HEK293T (cell line): ENCODE measurements at regions not wholly inside any gene's neighbourhood (a gene's known extent, or its start where the extent isn't known, plus 50 kb on each side); places are given as distances from the start of the nearest gene placed in this dataset.
A peak's percentile ranks its signal among the peaks of the same experiment; 100 is the strongest.

Source experiments
- CTCF ChIA-PET: fragments of 350-600 bp; formaldehyde crosslinking; extraction: SDS; loops from one replicate; lab custom pipeline; 2021; ENCODE audit warnings: antibody characterized with exemption, inconsistent platforms; lab: Yijun Ruan, JAX
- POLR2A ChIA-PET: fragments of 350-600 bp; formaldehyde crosslinking; extraction: SDS; loops from one replicate; lab custom pipeline; 2020; ENCODE audit warnings: antibody characterized with exemption, inconsistent platforms; lab: Yijun Ruan, JAX
- DNase-seq: peaks from one replicate; pipeline ENCODE4 v3.0.0; 2012; ENCODE audit warnings: mixed read lengths; ENCODE audit errors: extremely low spot score
- ARNT ChIP-seq: fragments of 450-650 bp; IDR thresholded peaks from 2 replicates; pipeline ENCODE4 v1.6.1; 2017; ENCODE audit warnings: mild to moderate bottlenecking
- BHLHE40 ChIP-seq: fragments of 450-650 bp; IDR thresholded peaks from 2 replicates; pipeline ENCODE4 v1.6.1; 2016; ENCODE audit warnings: mild to moderate bottlenecking, moderate library complexity, borderline replicate concordance
- CTBP1 ChIP-seq: fragments of 450-650 bp; IDR thresholded peaks from 2 replicates; pipeline ENCODE4 v1.6.1; 2016; ENCODE audit warnings: borderline replicate concordance
- ELF4 ChIP-seq: fragments of 450-650 bp; IDR thresholded peaks from 2 replicates; pipeline ENCODE4 v1.6.1; 2017; ENCODE audit warnings: antibody characterized with exemption
- FOXA1 ChIP-seq: fragments of 450-650 bp; IDR thresholded peaks from 2 replicates; pipeline ENCODE4 v1.6.1; 2016; ENCODE audit warnings: mild to moderate bottlenecking
- FOXK2 ChIP-seq: fragments of 450-650 bp; IDR thresholded peaks from 2 replicates; pipeline ENCODE4 v1.6.1; 2016; ENCODE audit warnings: mild to moderate bottlenecking
- FOXM1 ChIP-seq: fragments of 450-650 bp; IDR thresholded peaks from 2 replicates; pipeline ENCODE4 v1.6.1; 2017; ENCODE audit warnings: mild to moderate bottlenecking, borderline replicate concordance
- HDGF ChIP-seq: fragments of 450-650 bp; IDR thresholded peaks from 2 replicates; pipeline ENCODE4 v1.6.1; 2017; ENCODE audit warnings: antibody characterized with exemption, borderline replicate concordance
- L3MBTL2 ChIP-seq: fragments of 450-650 bp; conservative IDR thresholded peaks from 2 replicates; pipeline ENCODE4 v1.6.1; 2016; ENCODE audit warnings: mild to moderate bottlenecking
- LEF1 ChIP-seq: fragments of 450-650 bp; IDR thresholded peaks from 2 replicates; pipeline ENCODE4 v1.6.1; 2017; ENCODE audit warnings: mild to moderate bottlenecking, borderline replicate concordance
- NFRKB ChIP-seq: fragments of 450-650 bp; IDR thresholded peaks from 2 replicates; pipeline ENCODE4 v1.6.1; 2016; ENCODE audit warnings: mild to moderate bottlenecking, moderate library complexity
- PKNOX1 ChIP-seq: fragments of 450-650 bp; IDR thresholded peaks from 2 replicates; pipeline ENCODE4 v1.6.1; 2016
- SP1 ChIP-seq: fragments of 450-650 bp; IDR thresholded peaks from 2 replicates; pipeline ENCODE4 v1.6.1; 2017
- SUZ12 ChIP-seq: fragments of 450-650 bp; IDR thresholded peaks from 2 replicates; pipeline ENCODE4 v1.6.1; 2016; ENCODE audit warnings: mild to moderate bottlenecking
- TARDBP ChIP-seq: fragments of 450-650 bp; IDR thresholded peaks from 2 replicates; pipeline ENCODE4 v1.6.1; 2016
- ZNF384 ChIP-seq: fragments of 450-650 bp; IDR thresholded peaks from 2 replicates; pipeline ENCODE4 v1.6.1; 2016

GRCh38 chr5:27474047-27474309 lies 435.6 kb upstream of the CDH9 start:
- DNase-seq: no peak
- TF ChIP-seq PKNOX1: no peak
- TF ChIP-seq ARNT: no peak
- TF ChIP-seq ELF4: no peak
- TF ChIP-seq BHLHE40: no peak
- no peak for TF ChIP-seq TARDBP
- no peak for TF ChIP-seq FOXM1
- TF ChIP-seq FOXK2: no peak
- TF ChIP-seq SUZ12: no peak
- TF ChIP-seq HDGF: no peak
- TF ChIP-seq ZNF384: no peak
- TF ChIP-seq FOXA1: no peak
- TF ChIP-seq CTBP1: no peak
- TF ChIP-seq SP1: no peak
- no peak for TF ChIP-seq NFRKB
- no peak for TF ChIP-seq LEF1
- CTCF ChIA-PET: interaction anchor here (0.6 kb wide), 1 partner anchor 662 kb away, joined by 4 read pairs; no protein-coding TSS in a partner anchor
- POLR2A ChIA-PET: no interaction called here

- TF ChIP-seq PKNOX1 (no peak), L3MBTL2 (0 out of 2 replicates have a peak, but pooled peaks have one; percentile 7)
- peak; percentile 11 for DNase-seq
- POLR2A ChIA-PET: no interaction called here
- CTCF ChIA-PET: interaction anchor here (0.6 kb wide), 1 partner anchor 661 kb away, joined by 4 read pairs; no protein-coding TSS in a partner anchor
Observed at GRCh38 chr5:27473307-27474046, 435.1 kb upstream of the CDH9 start.

GRCh38 chr5:27472871-27473270 lies 434.5 kb upstream of the CDH9 start:
- CTCF ChIA-PET: no interaction called here
- DNase-seq: peak; percentile 7
- POLR2A ChIA-PET: no interaction called here
- TF ChIP-seq HDGF: no peak
- peak; percentile 35; the same call in 1 of the 2 replicates for TF ChIP-seq L3MBTL2

- peak; percentile 67 for DNase-seq
- TF ChIP-seq LEF1 (no peak), L3MBTL2 (no peak), ZNF384 (no peak), FOXM1 (no peak), ARNT (no peak), ELF4 (no peak)
- POLR2A ChIA-PET: no interaction called here
- CTCF ChIA-PET: no interaction called here
Observed at GRCh38 chr5:27472000-27472763, 433.8 kb upstream of the CDH9 start.

GRCh38 chr5:27466959-27467358 lies 428.6 kb upstream of the CDH9 start:
- no peak for DNase-seq
- ChIA-PET POLR2A (no interaction called here), CTCF (interaction anchor here (0.6 kb wide), 1 partner anchor 8 kb away, joined by 3 read pairs; no protein-coding TSS in a partner anchor)
- TF ChIP-seq NFRKB (no peak), HDGF (no peak), ARNT (no peak), BHLHE40 (no peak), FOXA1 (no peak)

- POLR2A ChIA-PET: no interaction called here
- CTCF ChIA-PET: no interaction called here
- no peak for DNase-seq
- no peak for TF ChIP-seq CTBP1
- TF ChIP-seq LEF1: no peak
- no peak for TF ChIP-seq FOXA1
- TF ChIP-seq FOXK2: no peak
Observed at GRCh38 chr5:27465140-27465539, 426.8 kb upstream of the CDH9 start.

GRCh38 chr5:27463446-27464149 lies 425.2 kb upstream of the CDH9 start:
- no peak for DNase-seq

More at GRCh38 chr5:27463446-27464149, 425.2 kb upstream of the CDH9 start:
- CTCF ChIA-PET: no interaction called here
- no peak for TF ChIP-seq LEF1
- TF ChIP-seq SUZ12: no peak
- TF ChIP-seq ARNT: no peak
- no peak for TF ChIP-seq NFRKB
- no peak for TF ChIP-seq CTBP1
- no peak for TF ChIP-seq ELF4
- TF ChIP-seq ZNF384: no peak
- no peak for TF ChIP-seq TARDBP
- no peak for TF ChIP-seq FOXA1
- TF ChIP-seq HDGF: no peak
- TF ChIP-seq FOXM1: no peak
- no peak for TF ChIP-seq BHLHE40
- no peak for TF ChIP-seq SP1
- no peak for TF ChIP-seq L3MBTL2
- TF ChIP-seq PKNOX1: no peak
- TF ChIP-seq FOXK2: no peak
- POLR2A ChIA-PET: no interaction called here
